ENCODE measurements at regions not wholly inside any gene's neighbourhood (a gene's known extent, or its start where the extent isn't known, plus 50 kb on each side); places are given as distances from the start of the nearest gene placed in this dataset.
"Not testable (repeated sequence)": the region's sequence is repeated elsewhere in the genome, so short reads cannot be mapped to it uniquely, and the experiment has no call there.

GRCh38 chr15:84094720-84095119, 140.9 kb upstream of the GOLGA6L4 start:
- not testable (repeated sequence) for FAIRE-seq

DNA sequence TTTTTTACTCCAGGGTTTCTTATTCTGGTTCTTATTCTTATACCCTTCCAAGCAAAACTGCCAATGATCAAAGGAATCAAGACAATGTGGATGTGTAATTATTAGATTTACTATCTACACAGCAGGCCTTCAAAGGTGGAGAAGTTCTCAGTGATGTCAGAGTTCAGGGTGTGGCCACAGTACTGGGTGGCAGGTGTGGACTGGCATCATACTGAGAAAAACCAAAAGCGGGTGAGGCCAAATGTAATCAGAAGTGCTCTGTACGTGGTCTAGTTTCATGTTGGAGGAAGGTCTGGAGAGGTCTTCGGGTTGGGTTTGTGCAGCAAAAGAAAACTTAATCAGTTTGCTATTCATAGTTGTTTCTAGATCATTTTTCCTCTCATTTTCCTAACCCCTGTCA, 138.5 kb upstream of the GOLGA6L4 start:
- FAIRE-seq = not testable (repeated sequence)

DNA sequence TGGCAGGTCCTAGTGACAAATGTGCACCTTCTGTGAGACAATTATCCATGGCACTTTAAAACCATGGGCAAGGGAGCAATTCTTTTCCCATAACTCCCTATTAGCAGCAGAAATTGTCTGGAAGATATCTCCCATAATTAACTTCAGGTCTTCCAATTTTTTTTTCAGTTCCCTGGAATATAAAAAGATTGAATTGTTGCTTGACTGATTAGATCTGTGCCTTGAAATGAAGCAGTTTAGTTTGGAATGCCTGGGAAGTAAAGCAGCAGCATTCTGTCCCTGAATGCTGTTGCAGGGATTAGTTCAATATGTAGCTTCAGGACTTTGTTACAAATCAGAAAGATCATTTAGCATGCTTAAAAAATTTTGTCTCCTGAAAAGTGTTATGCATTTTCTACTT, 137.0 kb upstream of the GOLGA6L4 start:
- no peak for FAIRE-seq

DNA sequence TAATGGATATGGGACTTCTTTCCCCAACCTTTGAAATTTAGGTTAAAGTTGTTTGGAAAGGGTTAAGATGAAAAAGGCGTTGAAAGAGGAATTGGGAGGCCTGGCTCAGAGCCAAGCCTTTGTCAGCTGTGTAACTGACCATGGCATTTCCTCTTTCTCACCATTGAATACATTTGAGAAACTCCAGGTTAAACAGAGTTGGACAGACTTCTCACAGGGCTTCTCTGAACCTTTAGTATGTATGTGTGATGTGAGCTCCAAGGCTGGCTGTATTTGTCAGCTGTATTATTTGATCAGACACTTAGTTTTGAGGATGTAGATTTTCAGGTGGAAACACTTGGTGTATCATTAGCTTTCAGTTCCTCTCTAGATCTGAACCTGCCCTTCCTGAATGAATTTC, 136.4 kb upstream of the GOLGA6L4 start:
- FAIRE-seq = no peak

DNA sequence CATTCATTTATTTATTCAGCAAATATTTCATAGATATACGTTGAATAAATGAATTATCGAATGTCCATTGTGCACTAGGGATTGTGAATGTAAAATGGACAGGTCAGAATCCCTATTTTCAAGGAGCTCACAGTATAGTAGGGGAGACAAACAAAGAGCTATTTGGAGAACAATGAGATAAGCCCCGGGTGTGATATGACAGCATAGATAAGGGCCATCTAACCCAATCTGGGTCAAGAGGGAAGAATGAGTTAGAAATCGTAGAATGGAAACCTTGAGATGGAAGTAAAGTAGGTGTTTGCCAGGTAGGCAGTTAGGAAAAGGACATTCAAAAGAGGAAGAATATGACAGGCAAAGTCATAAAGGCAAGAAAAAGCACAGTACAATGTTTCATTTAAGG, 132.2 kb upstream of the GOLGA6L4 start:
- FAIRE-seq = no peak

GRCh38 chr15:84104853-84105252, 130.7 kb upstream of the GOLGA6L4 start:
- FAIRE-seq = no peak

DNA sequence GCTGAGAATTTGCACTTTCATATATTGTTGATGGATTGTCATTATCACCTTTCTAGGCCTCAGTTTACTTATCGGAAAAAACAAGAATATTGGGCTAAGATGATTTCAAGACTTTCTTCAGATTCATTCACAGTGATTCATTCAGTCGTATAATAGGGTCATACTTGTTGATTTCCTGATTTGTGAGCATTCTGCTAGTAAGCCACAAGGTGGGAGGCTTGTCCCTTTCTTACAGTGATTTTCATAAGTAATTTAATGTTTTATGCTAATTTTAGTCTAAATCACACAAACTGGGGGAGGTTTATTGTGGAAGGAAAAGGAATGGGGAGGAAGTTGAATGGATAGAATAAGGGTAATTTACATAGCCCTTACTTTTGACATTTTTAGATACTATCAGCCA, 126.8 kb upstream of the GOLGA6L4 start:
- FAIRE-seq = no peak

DNA sequence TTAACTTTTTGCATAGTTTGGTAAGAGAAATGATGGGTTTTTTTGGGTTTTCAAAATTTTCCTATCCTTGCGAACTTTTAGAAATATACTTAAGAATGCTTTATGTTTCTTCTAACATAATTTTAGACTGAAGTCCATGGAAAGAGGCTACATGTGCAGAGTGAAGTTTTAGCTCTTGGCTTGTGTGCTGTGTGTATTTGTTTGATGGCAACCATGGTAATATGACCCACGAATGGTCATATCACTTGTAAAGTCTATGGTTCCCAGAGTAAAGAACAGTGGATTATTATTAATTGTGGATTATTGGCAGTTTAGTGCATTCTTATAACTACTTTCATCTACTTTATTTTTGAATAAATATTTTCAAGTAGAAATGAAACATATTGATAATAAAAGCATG, 124.0 kb upstream of the GOLGA6L4 start:
- no peak for FAIRE-seq

DNA sequence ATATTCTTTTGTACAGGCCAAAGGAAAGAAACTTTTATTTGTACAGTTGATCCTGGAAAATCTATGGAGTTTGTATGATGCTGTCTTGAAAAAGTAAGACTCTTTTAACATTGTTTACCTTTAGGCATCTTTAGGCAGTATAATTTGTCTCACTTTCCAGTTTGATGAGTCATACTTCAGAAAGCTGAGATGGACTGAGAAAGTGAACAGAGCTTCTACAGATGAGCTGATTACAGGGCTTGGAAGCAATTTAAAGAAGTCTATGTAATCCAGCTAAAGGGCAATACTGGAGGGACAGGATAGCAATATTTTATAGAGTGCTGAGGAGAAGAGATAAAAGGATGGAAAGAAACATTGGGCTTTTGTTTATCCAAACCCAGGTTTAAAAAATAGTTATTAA, 123.5 kb upstream of the GOLGA6L4 start:
- FAIRE-seq = no peak

DNA sequence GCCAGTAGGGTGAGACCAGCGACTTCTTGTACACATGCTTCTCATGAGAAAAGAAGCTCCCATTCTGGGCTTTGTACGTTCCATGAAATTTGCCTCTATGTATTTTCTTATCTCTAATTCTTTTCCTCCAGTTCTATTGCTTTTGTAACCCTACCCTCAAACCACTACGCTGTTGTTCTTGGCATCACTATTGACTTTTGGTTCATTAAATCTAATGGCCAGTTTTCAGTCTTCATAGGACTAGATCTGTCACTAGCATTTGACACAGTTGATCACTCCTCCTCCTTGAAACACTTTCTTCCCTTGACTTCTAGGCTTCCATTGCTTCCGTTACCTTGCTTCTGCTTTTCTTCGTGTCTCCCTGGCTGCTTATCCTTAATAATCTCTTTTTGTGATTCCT, 121.7 kb upstream of the GOLGA6L4 start:
- FAIRE-seq = no peak

GRCh38 chr15:84114680-84115079, 120.9 kb upstream of the GOLGA6L4 start:
- FAIRE-seq = not testable (repeated sequence)

GRCh38 chr15:84119351-84119750, 116.2 kb upstream of the GOLGA6L4 start:
- not testable (repeated sequence) for FAIRE-seq

DNA sequence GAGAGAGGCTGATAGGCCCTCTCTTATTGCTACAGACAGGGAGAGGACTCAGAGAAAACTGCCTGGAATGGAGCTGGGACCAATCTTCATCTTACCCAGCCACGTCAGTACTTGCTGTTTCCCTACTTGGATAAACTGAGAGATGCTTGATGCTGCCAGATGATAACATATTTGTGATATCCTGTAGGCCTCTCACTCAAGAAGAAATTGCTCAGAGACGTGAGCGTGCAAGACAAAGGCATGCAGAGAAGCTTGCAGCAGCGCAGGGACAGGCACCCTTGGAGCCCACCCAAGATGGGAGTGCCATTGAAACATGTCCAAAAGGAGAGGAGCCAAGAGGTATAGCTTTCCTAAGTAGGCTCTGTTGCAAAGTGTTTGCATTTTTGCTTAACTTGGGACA, 114.7 kb upstream of the GOLGA6L4 start:
- not testable (repeated sequence) for FAIRE-seq

- FAIRE-seq = peak; percentile 69
Observed at GRCh38 chr15:84128706-84129105, 106.9 kb upstream of the GOLGA6L4 start.

GRCh38 chr15:84130098-84130831, 105.3 kb upstream of the GOLGA6L4 start:
- not testable (repeated sequence) for FAIRE-seq

GRCh38 chr15:84135931-84136456, 99.6 kb upstream of the GOLGA6L4 start:
- not testable (repeated sequence) for FAIRE-seq

- peak; percentile 40 for FAIRE-seq
Observed at GRCh38 chr15:84142888-84143337, 92.7 kb upstream of the GOLGA6L4 start.

DNA sequence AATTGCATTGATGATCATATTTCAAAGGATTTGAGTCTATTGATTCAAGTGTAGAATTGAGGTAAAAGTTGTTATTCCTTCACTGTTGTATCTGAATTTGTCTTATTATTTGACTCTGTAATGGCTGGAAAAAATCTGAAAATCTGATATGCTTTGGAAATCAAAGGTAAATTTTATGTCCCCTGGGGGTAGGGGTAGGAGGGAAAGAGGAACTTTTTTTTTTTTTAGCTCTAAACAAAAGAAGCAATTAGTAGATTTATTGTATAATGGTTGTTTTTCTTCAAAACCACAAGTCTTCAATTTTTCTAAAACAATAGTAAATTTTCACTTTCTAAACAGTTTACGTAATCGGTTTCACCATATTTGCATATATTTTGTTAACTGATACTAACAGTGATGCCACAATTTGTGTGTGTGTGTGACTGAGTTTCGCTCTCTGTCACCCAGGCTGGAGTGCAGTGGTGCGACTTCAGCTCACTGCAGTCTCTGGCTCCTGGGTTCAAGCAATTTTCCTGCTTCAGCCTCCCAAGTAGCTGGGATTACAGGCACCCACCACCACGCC, 91.7 kb upstream of the GOLGA6L4 start:
- FAIRE-seq = no peak

DNA sequence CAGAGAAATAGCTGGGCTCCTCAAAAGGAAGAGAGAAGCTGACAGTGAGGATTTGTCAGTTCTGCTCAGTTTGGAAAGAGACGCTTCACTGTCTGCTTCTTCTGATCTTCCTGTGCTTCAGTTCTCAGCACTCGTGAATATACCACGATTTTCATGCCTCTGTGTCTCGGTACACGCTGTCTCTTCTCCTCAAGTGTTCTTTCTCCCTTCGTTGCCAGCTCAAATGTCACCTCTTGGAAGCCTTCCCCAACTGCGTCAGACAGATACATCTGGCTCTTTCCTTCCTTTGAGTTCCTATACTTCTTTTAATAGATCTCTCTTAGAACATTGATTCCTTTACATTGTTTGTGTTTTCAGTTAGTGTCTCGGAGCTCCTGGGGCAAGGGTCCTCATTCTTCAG, 90.6 kb upstream of the GOLGA6L4 start:
- not testable (repeated sequence) for FAIRE-seq

DNA sequence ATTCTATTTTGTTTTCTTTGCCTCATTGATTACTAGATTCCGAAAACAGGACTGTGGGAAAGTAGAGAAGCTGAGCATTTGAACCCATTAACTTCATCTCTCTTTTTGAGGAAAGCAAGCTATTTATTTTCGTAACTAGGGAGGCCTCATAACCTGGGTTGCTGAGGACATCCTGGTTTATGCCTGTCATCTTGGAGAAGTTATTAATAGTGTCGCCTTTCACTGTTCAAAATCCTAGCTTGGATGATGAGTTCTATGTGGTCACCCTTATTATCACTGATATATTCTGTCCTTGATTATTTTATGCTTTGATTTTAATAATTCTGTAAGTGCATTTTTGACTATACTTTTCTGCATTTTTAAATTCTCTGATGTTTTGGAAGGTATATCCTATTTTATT, 89.3 kb upstream of the GOLGA6L4 start:
- FAIRE-seq = not testable (repeated sequence)

GRCh38 chr15:84147307-84147706, 88.3 kb upstream of the GOLGA6L4 start:
- FAIRE-seq = not testable (repeated sequence)

GRCh38 chr15:84151205-84151931, 84.2 kb upstream of the GOLGA6L4 start:
- FAIRE-seq = no peak

DNA sequence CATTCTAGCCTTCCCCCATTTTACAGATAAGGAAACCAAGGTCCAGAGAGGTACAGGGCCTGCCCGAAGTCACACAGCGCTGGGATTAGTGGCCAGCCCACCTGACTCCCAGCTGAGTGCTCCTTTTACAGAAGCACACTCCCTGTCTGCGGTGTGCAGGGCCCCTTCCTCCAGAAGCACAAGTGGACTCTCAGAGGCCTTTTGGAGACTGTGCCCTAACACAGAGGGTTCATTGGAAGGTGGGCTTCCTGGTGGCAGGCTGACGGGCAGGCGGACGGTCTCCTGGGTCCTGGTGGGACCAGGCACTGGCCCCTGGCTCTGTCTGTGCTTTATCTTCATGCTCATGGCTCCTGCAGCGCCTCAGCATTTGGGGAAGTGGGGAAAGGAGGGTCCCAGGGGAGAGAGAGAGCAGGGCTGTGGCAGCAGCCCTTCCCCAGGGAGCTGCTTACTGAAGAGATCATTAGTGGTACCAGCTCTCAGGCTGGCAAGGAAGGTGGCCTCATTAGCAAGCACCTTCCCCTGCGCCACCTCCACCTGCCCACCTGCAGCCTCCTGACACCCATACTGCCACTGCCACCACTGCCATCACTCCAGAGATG, 83.1 kb upstream of the GOLGA6L4 start:
- not testable (repeated sequence) for FAIRE-seq

All from TTC549 (cell line).